K562 (cell line): ENCODE measurements at regions not wholly inside any gene's neighbourhood (a gene's known extent, or its start where the extent isn't known, plus 50 kb on each side); places are given as distances from the start of the nearest gene placed in this dataset.

Source experiments
- ATAC-seq: fragments of 200-7000 bp; cut with Tn5 transposase; 3 replicates; pipeline ENCODE4 v1.9.1; 2020; ENCODE audit warnings: moderate library complexity
- BruUV-seq: library from RNA; stranded (reverse); fragments of 400-500 nt; replicated peaks from 2 replicates; lab custom pipeline; 2021; lab: Mats Ljungman, UMichigan
- CTCF ChIA-PET: fragments of 300-600 bp; formaldehyde crosslinking; extraction: SDS; loops from one replicate; lab custom pipeline; 2021; ENCODE audit warnings: low intra/inter-chr PET ratio; lab: Yijun Ruan, JAX
- POLR2A ChIA-PET: fragments of 300-600, 350-650 bp; sonication (Branson Sonifier 250); formaldehyde crosslinking; extraction: SDS; loops from one replicate; lab custom pipeline; 2021; ENCODE audit warnings: antibody characterized with exemption, inconsistent platforms; lab: Yijun Ruan, JAX
- DNase-seq, 4 experiments: peaks; one replicate each; pipeline versions ENCODE4 v3.0.0 to v3.0.0-alpha.2; 2011 to 2018; ENCODE audit warnings: low spot score in 3 of 4, mixed read lengths in 3 of 4; ENCODE audit errors: extremely low read depth in 1 of 4
- FAIRE-seq: peaks from 2 replicates; lab custom pipeline; 2011; peaks lifted over from hg19 to GRCh38; lab: Jason Lieb, UNC
- H2AFZ ChIP-seq: 2 replicates; pipeline ENCODE4 v1.6.0; 2011; ENCODE audit warnings: low read depth, low read length, control low read depth, inconsistent platforms
- H3K27ac ChIP-seq: fragments of 200-600 bp; 3 replicates; pipeline ENCODE4 v1.8.0; 2011; ENCODE audit warnings: low read depth, mild to moderate bottlenecking, control low read depth, inconsistent platforms, low read length, moderate library complexity, mixed read lengths; ENCODE audit errors: extremely low read depth
- H3K27me3 ChIP-seq, 2 experiments: fragments of 300-600 bp in 1 of 2; 2 replicates in 1 of 2; 3 replicates in 1 of 2; pipeline versions ENCODE4 v1.6.0 to v1.8.0; 2011; ENCODE audit warnings: inconsistent platforms in 2 of 2, low read length in 2 of 2, mild to moderate bottlenecking in 1 of 2, mixed read lengths in 1 of 2, moderate library complexity in 1 of 2; ENCODE audit not compliant: control insufficient read depth in 2 of 2, insufficient read depth in 2 of 2
- H3K36me3 ChIP-seq: fragments of 300-600 bp; 3 replicates; pipeline ENCODE4 v1.8.0; 2011; ENCODE audit warnings: mild to moderate bottlenecking, low read length, inconsistent platforms; ENCODE audit not compliant: control insufficient read depth, insufficient read depth
- H3K4me1 ChIP-seq, 2 experiments: fragments of 200-600 bp in 1 of 2; replicated peaks in 1 of 2; 2 replicates in 1 of 2; 3 replicates in 1 of 2; pipeline versions ENCODE4 v1.5.1 to v1.8.0; 2011; ENCODE audit warnings: inconsistent platforms in 2 of 2, low read length in 2 of 2, mild to moderate bottlenecking in 1 of 2, mixed read lengths in 1 of 2, moderate library complexity in 1 of 2; ENCODE audit not compliant: control insufficient read depth in 2 of 2, insufficient read depth in 2 of 2
- H3K4me2 ChIP-seq: 2 replicates; pipeline ENCODE4 v1.6.1; 2011; ENCODE audit warnings: low read length, control low read depth, inconsistent platforms, mixed read lengths; ENCODE audit not compliant: insufficient read depth
- H3K4me3 ChIP-seq: fragments of 200-600 bp; sonication (generic), shearing (Covaris generic); 2 replicates; pipeline ENCODE4 v1.5.1; 2016; ENCODE audit warnings: control low read depth, inconsistent platforms
- H3K79me2 ChIP-seq: fragments of 200-600 bp; 3 replicates; pipeline ENCODE4 v1.8.0; 2011; ENCODE audit warnings: low read length, inconsistent platforms; ENCODE audit not compliant: control insufficient read depth, insufficient read depth
- H3K9ac ChIP-seq, 2 experiments: 2 replicates each; pipeline versions ENCODE4 v1.6.0 to v1.6.1; 2011; ENCODE audit warnings: low read depth in 2 of 2, low read length in 2 of 2, control low read depth in 1 of 2, inconsistent platforms in 1 of 2, mild to moderate bottlenecking in 1 of 2, mixed read lengths in 1 of 2; ENCODE audit not compliant: insufficient read depth in 1 of 2
- H3K9me1 ChIP-seq: one replicate; pipeline ENCODE4 v1.6.0; 2011; ENCODE audit warnings: inconsistent platforms, mild to moderate bottlenecking, low read length, moderate library complexity; ENCODE audit not compliant: control insufficient read depth, insufficient read depth
- H3K9me3 ChIP-seq: replicated peaks from 2 replicates; pipeline ENCODE4 v1.5.1; 2011; ENCODE audit warnings: low read depth, low read length, inconsistent platforms; ENCODE audit not compliant: control insufficient read depth, insufficient read depth
- H4K20me1 ChIP-seq: replicated peaks from 2 replicates; pipeline ENCODE4 v1.6.1; 2011; ENCODE audit warnings: low read length, inconsistent platforms, mixed read lengths; ENCODE audit not compliant: control insufficient read depth, insufficient read depth
- RBM22 ChIP-seq: fragments of 200-400 bp; formaldehyde crosslinking; IDR thresholded peaks from 2 replicates; pipeline ENCODE4 v1.6.1; 2018; ENCODE audit warnings: low read length, low read depth; ENCODE audit not compliant: poor library complexity, severe bottlenecking
- SMARCE1 ChIP-seq: fragments of 450-650 bp; IDR thresholded peaks from 2 replicates; pipeline ENCODE4 v1.7.1; 2016; ENCODE audit warnings: mild to moderate bottlenecking
- ZNF134 ChIP-seq: fragments of 250-450 bp; sonication (Bioruptor Pico); conservative IDR thresholded peaks from 2 replicates; pipeline ENCODE4 v1.4.0; 2020
- WGBS: fragments of 100-300 bp; shearing (Covaris generic); methylation state at CpG from one replicate; pipeline ENCODE4 v1.1.6; 2016; ENCODE audit warnings: low coverage, mixed read lengths; ENCODE audit not compliant: insufficient coverage; ENCODE audit errors: missing lambda C conversion rate; 5-methylcytosine and 5-hydroxymethylcytosine counted together
- in situ Hi-C: fragments of 300-500 bp; cut with MboI; formaldehyde crosslinking; loops from 4 replicates; pipeline ENCODE4 v1.15.0; 2018; ENCODE audit warnings: inconsistent platforms, mixed read lengths
- intact Hi-C: fragments of 100-400 bp; cut with micrococcal nuclease; formaldehyde crosslinking; loops from 2 replicates; pipeline ENCODE4 v1.14.2; 2022
- TF ChIP-seq, protein P1 (sequence below), 3 experiments: fragments of 200-800 bp in 1 of 3; fragments of 250-450 bp in 1 of 3; fragments of 450-650 bp in 1 of 3; sonication (Bioruptor Pico) in 1 of 3; sonication (Bioruptor generic) in 1 of 3; formaldehyde crosslinking in 1 of 3; IDR thresholded peaks; 2 replicates each; pipeline versions ENCODE4 v1.6.1 to v1.8.0; 2016 to 2022; ENCODE audit warnings: mild to moderate bottlenecking in 2 of 3, missing genetic modification characterization in 2 of 3, missing compliant biosample characterization in 1 of 3, moderate library complexity in 1 of 3

DNA sequence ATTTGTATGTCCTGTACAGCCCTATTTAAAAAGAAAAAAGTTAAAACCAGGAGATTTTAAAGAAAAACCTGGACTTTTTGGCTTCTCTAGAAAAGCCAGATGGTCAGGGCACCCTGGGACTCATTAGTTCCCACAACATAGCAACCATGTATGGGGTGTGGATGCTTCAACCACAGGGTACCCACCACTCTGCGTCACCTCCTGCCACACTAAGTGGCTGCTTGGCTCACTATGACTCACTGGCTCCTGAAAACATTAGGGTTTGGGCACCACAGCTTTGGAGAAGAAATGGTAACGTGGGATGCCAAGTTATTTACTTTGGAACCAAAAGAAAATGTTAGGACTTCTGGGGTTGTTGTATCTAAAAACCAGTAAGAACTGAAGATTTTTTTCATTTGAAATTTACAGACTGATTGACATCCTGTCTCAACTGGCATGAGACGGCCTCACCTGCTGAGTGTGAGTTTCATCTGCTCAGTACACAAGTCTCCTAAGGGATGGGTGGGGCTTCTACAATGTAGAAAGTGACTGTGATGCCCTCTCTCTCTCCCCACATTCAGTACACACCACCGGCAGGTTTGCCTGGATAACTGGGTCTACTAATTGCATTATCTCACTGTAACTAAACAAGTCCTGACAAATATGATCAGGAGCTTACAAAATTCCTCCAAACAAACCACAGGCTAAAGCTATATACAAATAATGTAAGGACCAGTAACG is 103.9 kb downstream of the ESM1 start:
- POLR2A ChIA-PET, result interaction anchor here (1.0 kb wide), 1 partner anchor 13 kb away, joined by 3 read pairs; no protein-coding TSS in a partner anchor
- peaks cover 24 to 44% of the 10 kb centered on the region in 2 experiments for H3K27me3 ChIP-seq
- H3K36me3 ChIP-seq, result no peaks in the 10 kb centered on the region
- no peak overlapping the region for H2AFZ ChIP-seq
- H3K9me3 ChIP-seq, result no peaks in the 10 kb centered on the region
- CTCF ChIA-PET, result no interaction called here
- intact Hi-C loops (no loop called here), in situ Hi-C loops (loop anchor here (25.0 kb wide), 1 partner anchor 1444 kb away; no protein-coding TSS in a partner anchor)
- no peak overlapping the region for H3K4me3 ChIP-seq
- no peak overlapping the region for H3K27ac ChIP-seq
- H3K4me2 ChIP-seq, result no peak overlapping the region
- TF ChIP-seq RBM22 (no peak), ZNF134 (CRISPR knock-in tag) (no peak), SMARCE1 (no peak)
- TF ChIP-seq, protein P1, sequence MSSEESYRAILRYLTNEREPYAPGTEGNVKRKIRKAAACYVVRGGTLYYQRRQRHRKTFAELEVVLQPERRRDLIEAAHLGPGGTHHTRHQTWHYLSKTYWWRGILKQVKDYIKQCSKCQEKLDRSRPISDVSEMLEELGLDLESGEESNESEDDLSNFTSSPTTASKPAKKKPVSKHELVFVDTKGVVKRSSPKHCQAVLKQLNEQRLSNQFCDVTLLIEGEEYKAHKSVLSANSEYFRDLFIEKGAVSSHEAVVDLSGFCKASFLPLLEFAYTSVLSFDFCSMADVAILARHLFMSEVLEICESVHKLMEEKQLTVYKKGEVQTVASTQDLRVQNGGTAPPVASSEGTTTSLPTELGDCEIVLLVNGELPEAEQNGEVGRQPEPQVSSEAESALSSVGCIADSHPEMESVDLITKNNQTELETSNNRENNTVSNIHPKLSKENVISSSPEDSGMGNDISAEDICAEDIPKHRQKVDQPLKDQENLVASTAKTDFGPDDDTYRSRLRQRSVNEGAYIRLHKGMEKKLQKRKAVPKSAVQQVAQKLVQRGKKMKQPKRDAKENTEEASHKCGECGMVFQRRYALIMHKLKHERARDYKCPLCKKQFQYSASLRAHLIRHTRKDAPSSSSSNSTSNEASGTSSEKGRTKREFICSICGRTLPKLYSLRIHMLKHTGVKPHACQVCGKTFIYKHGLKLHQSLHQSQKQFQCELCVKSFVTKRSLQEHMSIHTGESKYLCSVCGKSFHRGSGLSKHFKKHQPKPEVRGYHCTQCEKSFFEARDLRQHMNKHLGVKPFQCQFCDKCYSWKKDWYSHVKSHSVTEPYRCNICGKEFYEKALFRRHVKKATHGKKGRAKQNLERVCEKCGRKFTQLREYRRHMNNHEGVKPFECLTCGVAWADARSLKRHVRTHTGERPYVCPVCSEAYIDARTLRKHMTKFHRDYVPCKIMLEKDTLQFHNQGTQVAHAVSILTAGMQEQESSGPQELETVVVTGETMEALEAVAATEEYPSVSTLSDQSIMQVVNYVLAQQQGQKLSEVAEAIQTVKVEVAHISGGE (CRISPR knock-in tag; IDR thresholded peaks at IDR 0.05), result no peak
- ATAC-seq (no peak), FAIRE-seq (no peak), DNase-seq (no peak)
- no TSS peak for BruUV-seq
- H3K9ac ChIP-seq, result no peak overlapping the region
- WGBS, result 3% methylated on average over 5 of the region's 5 CpGs
- no peaks in the 10 kb centered on the region for H3K9me1 ChIP-seq
- H4K20me1 ChIP-seq, result no peaks in the 10 kb centered on the region
- peaks cover 0 to 9% of the 10 kb centered on the region in 2 experiments; a peak in 2 of 5 replicates for H3K4me1 ChIP-seq
- H3K79me2 ChIP-seq, result no peaks in the 10 kb centered on the region
